ENCODE measurements at regions not wholly inside any gene's neighbourhood (a gene's known extent, or its start where the extent isn't known, plus 50 kb on each side); places are given as distances from the start of the nearest gene placed in this dataset.

GRCh38 chr16:86662195-86662594 lies 83.8 kb downstream of the FOXL1 start:
- no peak for TF ChIP-seq EZH2 (IDR thresholded peaks at IDR 0.05; ENCODE audit: insufficient read depth, poor library complexity, severe bottlenecking)
- TF ChIP-seq EZH2phosphoT487 (IDR thresholded peaks at IDR 0.05; ENCODE audit: insufficient read depth, low read depth), result no peak

Data from GM23248 (cell line).